ENCODE measurements at regions not wholly inside any gene's neighbourhood (a gene's known extent, or its start where the extent isn't known, plus 50 kb on each side); places are given as distances from the start of the nearest gene placed in this dataset.
A peak's percentile ranks its signal among the peaks of the same experiment; 100 is the strongest.

DNA sequence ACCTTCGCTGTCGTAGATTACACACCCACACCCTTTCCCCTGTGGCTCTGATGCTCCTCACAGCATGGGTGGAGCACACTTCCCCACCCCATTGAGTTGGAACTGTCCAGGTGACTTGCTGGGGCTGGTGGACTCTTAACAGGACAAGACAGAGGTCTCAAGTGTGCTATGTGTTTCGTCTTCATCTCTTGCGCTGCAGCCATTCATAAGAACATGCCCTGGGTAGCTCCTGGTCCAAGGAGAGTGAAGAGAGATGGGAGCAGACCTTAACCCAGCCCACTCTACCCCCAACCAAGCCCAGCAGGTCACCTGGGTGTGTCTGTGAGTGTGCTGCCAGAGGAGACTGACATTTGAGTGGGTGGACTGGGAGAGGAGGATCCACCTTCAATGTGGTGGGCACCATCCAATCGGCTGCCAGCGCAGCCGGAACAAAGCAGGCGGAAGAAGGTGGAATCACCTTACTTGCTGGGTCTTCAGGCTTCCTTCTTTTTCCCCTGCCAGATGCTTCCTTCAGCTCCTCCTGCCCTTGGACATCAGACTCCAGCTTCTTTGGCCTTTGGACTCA, 112.4 kb downstream of the HTR5A start:
- H3K4me3 ChIP-seq (ENCODE audit: low read length): no peak overlapping the region
- H3K9ac ChIP-seq (ENCODE audit: low read depth, low read length): no peak overlapping the region
- no peaks in the 10 kb centered on the region for H3K27me3 ChIP-seq (ENCODE audit: insufficient read depth, low read length)
- H3K4me1 ChIP-seq (ENCODE audit: insufficient read depth, low read length): no peaks in the 10 kb centered on the region
- H3K9me3 ChIP-seq (ENCODE audit: insufficient read depth, low read depth, low read length): peaks cover 56% of the 10 kb centered on the region
- H3K36me3 ChIP-seq (ENCODE audit: insufficient read depth, low read depth, low read length): no peaks in the 10 kb centered on the region
- H3K27ac ChIP-seq (ENCODE audit: low read length): no peak overlapping the region

DNA sequence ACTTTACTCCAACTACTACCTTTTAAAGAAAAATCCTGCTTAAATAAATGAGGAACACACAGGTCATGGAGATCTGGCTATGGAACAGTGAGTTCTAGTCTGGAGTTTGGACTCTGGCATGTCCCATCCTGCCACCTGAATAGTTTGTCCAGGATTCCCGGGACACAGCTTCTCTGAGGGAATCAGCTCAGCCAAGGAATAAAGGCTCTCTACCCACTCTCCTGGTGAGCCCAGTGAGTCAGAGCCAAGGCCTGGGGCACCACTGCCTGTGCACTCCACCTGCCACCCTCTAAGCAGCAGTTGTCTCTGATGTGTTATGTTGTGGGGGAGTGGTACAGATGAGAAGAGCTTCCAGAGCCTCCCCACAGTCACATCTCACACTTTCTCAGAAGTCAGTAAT, 113.5 kb downstream of the HTR5A start:
- H3K4me1 ChIP-seq (ENCODE audit: insufficient read depth, low read length): no peaks in the 10 kb centered on the region
- H3K9me3 ChIP-seq (ENCODE audit: insufficient read depth, low read depth, low read length): peaks cover 47% of the 10 kb centered on the region
- no peak overlapping the region for H3K27ac ChIP-seq (ENCODE audit: low read length)
- no peaks in the 10 kb centered on the region for H3K36me3 ChIP-seq (ENCODE audit: insufficient read depth, low read depth, low read length)
- no peak overlapping the region for H3K4me3 ChIP-seq (ENCODE audit: low read length)
- H3K27me3 ChIP-seq (ENCODE audit: insufficient read depth, low read length): no peaks in the 10 kb centered on the region
- H3K9ac ChIP-seq (ENCODE audit: low read depth, low read length): no peak overlapping the region

- H3K27ac ChIP-seq (ENCODE audit: low read length): no peak overlapping the region
- peaks cover 47% of the 10 kb centered on the region for H3K9me3 ChIP-seq (ENCODE audit: insufficient read depth, low read depth, low read length)
Measured at GRCh38 chr7:155184923-155185322, 112.8 kb upstream of the INSIG1 start.

GRCh38 chr7:155187061-155187785, 110.5 kb upstream of the INSIG1 start:
- Histone ChIP-seq H3K36me3 (ENCODE audit: insufficient read depth, low read depth, low read length) (no peaks in the 10 kb centered on the region), H3K9ac (ENCODE audit: low read depth, low read length) (no peak overlapping the region), H3K27ac (ENCODE audit: low read length) (no peak overlapping the region), H3K27me3 (ENCODE audit: insufficient read depth, low read length) (peaks cover 21% of the 10 kb centered on the region), H3K4me1 (ENCODE audit: insufficient read depth, low read length) (0 out of 2 replicates have a peak, but pooled peaks cover 2% of the 10 kb centered on the region), H3K9me3 (ENCODE audit: insufficient read depth, low read depth, low read length) (peaks cover 39% of the 10 kb centered on the region), H3K4me3 (ENCODE audit: low read length) (no peak overlapping the region)

More at GRCh38 chr7:155184923-155185322, 112.8 kb upstream of the INSIG1 start:
- Histone ChIP-seq H3K27me3 (ENCODE audit: insufficient read depth, low read length) (peaks cover under 1% of the 10 kb centered on the region; the same call in 1 of the 2 replicates), H3K4me1 (ENCODE audit: insufficient read depth, low read length) (no peaks in the 10 kb centered on the region), H3K4me3 (ENCODE audit: low read length) (no peak overlapping the region), H3K36me3 (ENCODE audit: insufficient read depth, low read depth, low read length) (no peaks in the 10 kb centered on the region), H3K9ac (ENCODE audit: low read depth, low read length) (no peak overlapping the region)

DNA sequence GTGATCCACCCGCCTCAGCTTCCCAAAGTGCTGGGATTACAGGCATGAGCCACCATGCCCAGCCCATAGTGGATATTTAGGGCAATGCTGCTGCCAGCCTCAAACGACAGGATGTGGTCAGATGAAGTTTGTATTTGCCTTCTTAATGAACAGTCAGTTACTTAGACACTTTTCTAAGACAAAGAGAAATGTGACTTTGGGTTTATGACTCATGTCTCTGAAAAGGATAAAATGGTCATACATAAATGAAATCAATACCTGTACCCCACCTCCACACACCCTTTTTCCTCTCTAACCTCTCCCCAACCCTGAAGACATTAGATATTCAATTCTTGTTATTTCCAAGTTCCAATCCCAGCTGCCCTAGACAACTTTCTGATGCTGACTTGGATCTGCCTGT, 109.3 kb upstream of the INSIG1 start:
- H3K27ac ChIP-seq (ENCODE audit: low read length): no peak overlapping the region

GRCh38 chr7:155188821-155189581, 108.7 kb upstream of the INSIG1 start:
- no peak overlapping the region for H3K27ac ChIP-seq (ENCODE audit: low read length)
- H3K9me3 ChIP-seq (ENCODE audit: insufficient read depth, low read depth, low read length): peaks cover 30% of the 10 kb centered on the region
- H3K4me1 ChIP-seq (ENCODE audit: insufficient read depth, low read length): 0 out of 2 replicates have a peak, but pooled peaks cover 2% of the 10 kb centered on the region
- no peaks in the 10 kb centered on the region for H3K36me3 ChIP-seq (ENCODE audit: insufficient read depth, low read depth, low read length)
- H3K9ac ChIP-seq (ENCODE audit: low read depth, low read length): no peak overlapping the region
- H3K4me3 ChIP-seq (ENCODE audit: low read length): no peak overlapping the region
- H3K27me3 ChIP-seq (ENCODE audit: insufficient read depth, low read length): peaks cover 22% of the 10 kb centered on the region

More for the DNA sequence above, 109.3 kb upstream of the INSIG1 start:
- no peak overlapping the region for H3K9ac ChIP-seq (ENCODE audit: low read depth, low read length)
- 0 out of 2 replicates have a peak, but pooled peaks cover 2% of the 10 kb centered on the region for H3K4me1 ChIP-seq (ENCODE audit: insufficient read depth, low read length)
- H3K27me3 ChIP-seq (ENCODE audit: insufficient read depth, low read length): peaks cover 22% of the 10 kb centered on the region
- no peak overlapping the region for H3K4me3 ChIP-seq (ENCODE audit: low read length)
- H3K36me3 ChIP-seq (ENCODE audit: insufficient read depth, low read depth, low read length): no peaks in the 10 kb centered on the region
- peaks cover 36% of the 10 kb centered on the region for H3K9me3 ChIP-seq (ENCODE audit: insufficient read depth, low read depth, low read length)

GRCh38 chr7:155189590-155189989, 108.1 kb upstream of the INSIG1 start:
- Histone ChIP-seq H3K9me3 (ENCODE audit: insufficient read depth, low read depth, low read length) (peaks cover 24% of the 10 kb centered on the region), H3K9ac (ENCODE audit: low read depth, low read length) (no peak overlapping the region), H3K27me3 (ENCODE audit: insufficient read depth, low read length) (peaks cover 22% of the 10 kb centered on the region)

DNA sequence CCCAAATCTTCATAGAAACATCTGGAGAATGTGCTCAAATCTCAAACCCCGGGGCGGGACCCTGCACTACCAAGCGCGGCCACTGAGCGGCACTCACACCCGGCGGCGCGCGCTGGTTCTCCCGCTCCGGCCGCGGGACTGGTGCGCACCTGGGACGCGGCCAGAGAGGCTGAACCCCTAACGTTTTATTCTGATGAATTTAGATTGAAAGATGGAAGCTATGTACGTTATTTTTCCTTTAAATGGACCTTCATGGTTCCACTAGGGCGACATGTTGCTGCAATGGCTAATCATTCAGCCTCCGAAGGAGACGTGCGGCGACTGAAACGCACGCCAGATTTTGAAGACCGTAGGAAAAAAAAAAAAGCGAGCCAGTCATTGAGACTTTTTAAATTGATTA, 107.0 kb upstream of the INSIG1 start:
- no peak overlapping the region for H3K9ac ChIP-seq (ENCODE audit: low read depth, low read length)
- peaks cover 13% of the 10 kb centered on the region for H3K9me3 ChIP-seq (ENCODE audit: insufficient read depth, low read depth, low read length)
- 0 out of 2 replicates have a peak, but pooled peaks cover 2% of the 10 kb centered on the region for H3K4me1 ChIP-seq (ENCODE audit: insufficient read depth, low read length)
- no peaks in the 10 kb centered on the region for H3K36me3 ChIP-seq (ENCODE audit: insufficient read depth, low read depth, low read length)
- no peak overlapping the region for H3K27ac ChIP-seq (ENCODE audit: low read length)
- peak overlapping the region; percentile 44; the same call in 1 of the 2 replicates for H3K4me3 ChIP-seq (ENCODE audit: low read length)
- H3K27me3 ChIP-seq (ENCODE audit: insufficient read depth, low read length): peaks cover 22% of the 10 kb centered on the region

More at GRCh38 chr7:155189590-155189989, 108.1 kb upstream of the INSIG1 start:
- Histone ChIP-seq H3K4me3 (ENCODE audit: low read length) (no peak overlapping the region), H3K27ac (ENCODE audit: low read length) (no peak overlapping the region), H3K36me3 (ENCODE audit: insufficient read depth, low read depth, low read length) (no peaks in the 10 kb centered on the region), H3K4me1 (ENCODE audit: insufficient read depth, low read length) (0 out of 2 replicates have a peak, but pooled peaks cover 2% of the 10 kb centered on the region)

GRCh38 chr7:155191137-155191536, 106.5 kb upstream of the INSIG1 start:
- Histone ChIP-seq H3K4me3 (ENCODE audit: low read length) (0 out of 2 replicates have a peak overlapping the region, but pooled peaks have one; percentile 44), H3K36me3 (ENCODE audit: insufficient read depth, low read depth, low read length) (no peaks in the 10 kb centered on the region), H3K4me1 (ENCODE audit: insufficient read depth, low read length) (0 out of 2 replicates have a peak, but pooled peaks cover 2% of the 10 kb centered on the region), H3K9ac (ENCODE audit: low read depth, low read length) (no peak overlapping the region), H3K27ac (ENCODE audit: low read length) (no peak overlapping the region), H3K9me3 (ENCODE audit: insufficient read depth, low read depth, low read length) (peaks cover 9% of the 10 kb centered on the region), H3K27me3 (ENCODE audit: insufficient read depth, low read length) (peaks cover 22% of the 10 kb centered on the region)

GRCh38 chr7:155191901-155192478, 105.7 kb upstream of the INSIG1 start:
- H3K27me3 ChIP-seq (ENCODE audit: insufficient read depth, low read length): peaks cover 22% of the 10 kb centered on the region
- no peak overlapping the region for H3K9ac ChIP-seq (ENCODE audit: low read depth, low read length)
- H3K9me3 ChIP-seq (ENCODE audit: insufficient read depth, low read depth, low read length): peaks cover 6% of the 10 kb centered on the region
- H3K4me1 ChIP-seq (ENCODE audit: insufficient read depth, low read length): 0 out of 2 replicates have a peak, but pooled peaks cover 2% of the 10 kb centered on the region
- H3K4me3 ChIP-seq (ENCODE audit: low read length): no peak overlapping the region
- H3K27ac ChIP-seq (ENCODE audit: low read length): no peak overlapping the region
- no peaks in the 10 kb centered on the region for H3K36me3 ChIP-seq (ENCODE audit: insufficient read depth, low read depth, low read length)

GRCh38 chr7:155192961-155193640, 104.6 kb upstream of the INSIG1 start:
- H3K4me1 ChIP-seq (ENCODE audit: insufficient read depth, low read length): 0 out of 2 replicates have a peak, but pooled peaks cover 2% of the 10 kb centered on the region
- no peak overlapping the region for H3K4me3 ChIP-seq (ENCODE audit: low read length)
- peaks cover 22% of the 10 kb centered on the region for H3K27me3 ChIP-seq (ENCODE audit: insufficient read depth, low read length)
- no peak overlapping the region for H3K9ac ChIP-seq (ENCODE audit: low read depth, low read length)
- no peak overlapping the region for H3K27ac ChIP-seq (ENCODE audit: low read length)
- H3K9me3 ChIP-seq (ENCODE audit: insufficient read depth, low read depth, low read length): 0 out of 2 replicates have a peak, but pooled peaks cover 4% of the 10 kb centered on the region
- H3K36me3 ChIP-seq (ENCODE audit: insufficient read depth, low read depth, low read length): no peaks in the 10 kb centered on the region
